GM19351 (cell line): ENCODE measurements at regions not wholly inside any gene's neighbourhood (a gene's known extent, or its start where the extent isn't known, plus 50 kb on each side); places are given as distances from the start of the nearest gene placed in this dataset.

ENCODE experiments used
- ATAC-seq: cut with Tn5 transposase; IDR thresholded peaks from one replicate; pipeline ENCODE4 v1.9.1; 2021; ENCODE audit warnings: mild to moderate bottlenecking, moderate library complexity; ENCODE audit not compliant: unreplicated experiment

DNA sequence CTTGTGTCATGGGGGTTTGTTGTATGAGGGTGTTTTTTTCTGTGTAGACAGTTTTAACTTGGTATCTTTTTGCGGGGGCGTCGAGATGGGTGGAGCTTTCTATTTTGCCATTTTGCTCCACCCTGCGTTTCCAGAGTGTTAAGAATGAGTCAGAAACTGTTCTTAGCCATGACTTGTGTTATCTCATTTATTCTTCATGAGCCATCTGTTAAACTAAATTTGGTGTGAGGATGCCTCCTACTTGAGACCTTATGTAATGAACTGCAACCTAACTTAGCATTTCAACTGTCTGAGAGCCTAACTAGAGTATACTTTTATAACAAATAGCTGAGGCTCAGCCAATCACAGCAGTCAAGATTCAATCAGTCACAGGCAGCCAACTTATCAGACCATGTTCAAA is 1873.5 kb downstream of the NCAM2 start:
- ATAC-seq, result no peak

DNA sequence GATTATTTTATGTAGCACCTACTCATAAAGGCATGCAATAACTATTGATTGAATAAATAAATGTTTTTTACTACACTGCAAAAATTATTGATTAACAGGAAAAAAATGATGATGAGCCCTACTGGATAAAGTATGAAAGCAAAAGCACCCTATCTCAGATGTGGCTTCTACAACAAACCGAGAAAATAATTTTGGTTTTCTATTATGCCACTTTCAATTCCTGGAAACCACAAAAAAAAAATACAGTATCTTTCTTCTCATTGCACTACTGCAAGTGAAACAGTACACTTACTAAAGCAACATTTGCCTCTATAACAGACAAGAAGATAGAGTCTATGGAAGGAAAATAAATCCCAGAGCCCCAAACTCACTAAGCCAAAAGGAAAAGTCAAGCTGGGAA is 1882.4 kb downstream of the NCAM2 start:
- no peak for ATAC-seq

DNA sequence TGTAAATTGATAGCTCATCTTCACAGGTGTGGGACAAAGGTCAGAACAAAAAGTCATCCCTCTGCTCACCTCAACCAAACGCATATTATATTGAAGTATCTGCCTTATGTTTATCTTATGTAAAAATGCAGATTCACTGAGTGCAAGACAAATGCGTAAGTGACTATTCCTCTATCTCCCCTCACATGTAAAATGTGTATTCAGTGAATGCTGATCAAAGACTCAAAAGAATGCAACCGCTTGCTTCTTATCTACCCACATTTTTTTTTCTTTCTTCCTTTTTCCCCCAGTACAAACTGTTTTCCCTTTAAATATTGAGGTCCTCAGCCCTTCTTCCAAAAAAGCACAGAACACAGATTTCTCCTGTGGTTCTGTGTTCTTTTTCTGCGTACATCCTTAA is 1882.9 kb downstream of the NCAM2 start:
- ATAC-seq, result no peak

DNA sequence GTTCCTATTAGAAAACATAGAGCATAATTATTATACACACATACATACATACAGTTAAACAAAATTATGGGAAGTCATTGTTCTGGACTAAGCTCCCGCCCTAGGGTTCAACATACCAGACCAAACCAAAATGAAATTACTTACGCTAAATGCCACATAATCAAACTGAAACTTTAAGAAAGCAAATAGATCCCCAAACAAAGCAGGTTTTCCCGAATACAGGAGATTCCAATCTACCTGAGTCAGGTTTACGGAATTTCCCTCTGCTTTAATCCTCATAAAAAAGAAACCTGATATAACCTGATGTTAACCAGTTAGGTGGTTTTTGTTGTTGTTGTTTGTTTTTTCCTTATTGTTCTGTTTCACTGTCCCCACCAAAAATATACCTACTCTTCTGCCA is 1886.9 kb downstream of the NCAM2 start:
- no peak for ATAC-seq

DNA sequence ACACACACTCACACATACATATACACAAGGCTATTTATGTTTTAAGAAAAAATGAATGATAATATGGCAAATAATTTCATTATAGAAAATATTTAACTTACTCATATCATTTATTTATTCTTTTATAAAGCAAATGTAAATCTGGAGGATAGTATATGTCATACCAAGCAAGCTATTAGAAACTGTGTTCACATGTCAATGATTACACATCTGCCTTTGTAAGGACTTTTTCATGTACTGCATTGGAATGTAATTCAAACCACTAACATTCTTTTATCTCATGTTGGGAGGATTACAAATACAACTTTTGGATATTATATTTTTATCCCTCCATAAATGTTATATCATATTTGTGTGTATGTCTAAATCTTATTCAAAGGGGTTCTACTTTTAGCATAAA is 1887.4 kb downstream of the NCAM2 start:
- ATAC-seq, result no peak

DNA sequence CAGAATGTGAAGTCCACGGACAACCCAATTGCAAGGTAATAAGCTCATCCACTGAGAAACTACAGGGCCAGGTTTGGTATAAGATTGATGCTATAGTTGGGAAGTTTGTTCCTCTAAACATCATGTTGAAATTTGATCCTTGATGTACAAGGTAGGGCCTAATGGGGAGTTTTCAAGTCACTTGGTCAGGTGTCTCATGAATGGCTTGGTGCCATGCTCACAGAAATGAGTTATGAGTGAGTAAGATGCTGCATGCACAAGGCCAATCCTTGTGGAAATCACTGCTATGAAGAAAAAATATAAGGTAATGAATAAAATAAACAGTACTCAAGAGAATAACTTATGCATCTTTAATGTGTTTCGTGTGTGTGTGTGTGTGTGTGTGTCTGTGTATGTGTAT is 1891.2 kb downstream of the NCAM2 start:
- ATAC-seq, result no peak

DNA sequence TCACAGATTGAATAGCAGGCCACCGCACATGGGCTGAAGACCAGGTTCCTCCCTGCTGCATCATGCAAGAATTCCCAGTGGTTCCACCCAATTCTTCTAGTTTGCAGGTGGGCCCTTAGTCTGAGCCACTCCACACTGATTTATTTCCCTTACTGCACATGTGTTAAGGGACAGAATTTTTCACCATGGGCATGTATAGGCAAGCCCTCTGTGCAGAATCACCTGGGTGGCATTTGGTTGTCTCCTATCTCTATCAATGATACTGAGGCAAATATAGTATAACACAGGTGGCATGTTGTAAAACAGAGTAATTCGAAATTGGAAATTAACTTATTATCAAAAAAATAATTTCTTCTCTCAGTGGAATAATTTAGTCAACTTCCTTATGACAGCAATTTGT is 1892.4 kb downstream of the NCAM2 start:
- ATAC-seq, result no peak

DNA sequence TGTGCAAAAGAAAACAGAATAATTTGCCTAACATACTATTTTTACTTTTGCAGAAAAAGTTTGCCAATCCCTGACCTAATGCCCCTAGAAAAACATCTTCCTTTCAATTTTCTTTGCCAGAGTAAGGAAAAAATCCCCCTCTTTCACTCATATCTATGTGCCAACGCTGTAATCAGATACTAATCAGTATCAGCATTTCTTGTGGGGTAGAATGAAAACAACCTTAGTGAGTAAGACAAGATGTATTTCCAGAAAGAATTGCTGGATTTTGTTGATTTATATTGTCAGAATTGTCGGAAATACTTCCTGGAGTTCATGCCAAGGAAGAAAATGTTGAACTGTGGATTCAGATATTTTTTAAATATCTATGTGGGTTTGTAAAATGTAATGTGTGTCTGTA is 1893.8 kb downstream of the NCAM2 start:
- ATAC-seq, result no peak

DNA sequence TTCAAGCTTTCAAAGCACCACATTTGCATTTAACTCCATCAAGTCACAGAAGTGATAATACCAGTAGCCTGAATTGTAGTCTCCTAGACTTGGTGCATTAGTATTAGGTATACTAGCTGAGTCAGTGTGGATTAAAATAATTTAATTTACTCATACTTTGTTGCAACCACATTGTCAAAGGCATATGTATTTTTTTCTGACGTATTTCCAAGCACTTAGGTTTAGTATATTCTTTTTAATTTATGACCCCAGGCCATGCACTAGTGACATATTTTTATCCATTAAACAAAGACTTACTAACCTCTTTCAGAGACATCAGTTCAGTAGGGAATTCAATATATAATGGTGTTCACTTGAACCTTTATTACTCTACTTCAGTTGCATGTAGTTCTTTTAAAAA is 1894.5 kb downstream of the NCAM2 start:
- no peak for ATAC-seq

DNA sequence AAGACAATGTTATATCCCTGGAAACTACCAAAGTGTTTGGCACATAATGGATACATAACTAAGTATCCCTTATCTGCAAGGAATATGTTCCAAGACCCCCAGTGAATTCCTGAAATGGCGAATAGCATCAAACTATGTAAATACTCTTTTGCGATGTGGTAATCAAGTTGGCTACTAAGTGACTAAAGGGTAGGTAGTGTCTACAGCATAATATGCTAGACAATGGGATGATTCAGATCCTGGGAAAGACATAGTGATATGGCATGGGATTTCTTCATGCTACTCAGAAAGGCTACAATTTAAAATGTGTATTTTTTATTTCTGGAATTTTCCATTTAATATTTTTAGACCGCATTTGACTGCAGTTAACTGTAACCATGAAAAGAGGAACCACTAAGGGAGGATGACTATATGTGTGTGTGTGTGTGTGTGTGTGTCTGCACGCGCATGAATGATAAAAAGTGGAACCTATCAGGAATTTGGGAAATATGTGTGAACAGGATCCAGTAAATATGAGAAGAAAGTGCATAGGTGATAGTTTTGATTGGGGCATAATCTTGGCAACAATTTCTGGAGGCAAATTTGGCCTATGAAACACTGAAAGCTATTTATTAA is 1899.9 kb downstream of the NCAM2 start:
- ATAC-seq, result no peak

DNA sequence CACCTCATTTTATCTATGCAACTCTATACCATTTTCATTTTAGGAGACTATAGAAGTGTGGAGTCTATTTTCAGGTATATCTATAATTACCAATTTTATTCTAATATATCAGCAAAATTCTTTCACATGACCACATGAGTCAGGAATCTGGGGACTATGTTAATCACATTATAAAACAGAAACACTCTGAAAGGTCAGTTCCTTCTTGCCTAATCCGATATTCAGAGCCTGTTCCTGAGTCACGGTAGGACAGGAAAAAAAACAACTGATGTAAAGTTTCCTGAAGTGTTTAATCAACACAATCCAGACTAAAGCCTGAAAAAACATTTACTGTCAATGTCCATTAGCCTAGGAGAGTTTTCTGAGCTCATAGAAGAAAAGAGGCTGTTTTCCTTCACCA is 1902.3 kb downstream of the NCAM2 start:
- no peak for ATAC-seq

DNA sequence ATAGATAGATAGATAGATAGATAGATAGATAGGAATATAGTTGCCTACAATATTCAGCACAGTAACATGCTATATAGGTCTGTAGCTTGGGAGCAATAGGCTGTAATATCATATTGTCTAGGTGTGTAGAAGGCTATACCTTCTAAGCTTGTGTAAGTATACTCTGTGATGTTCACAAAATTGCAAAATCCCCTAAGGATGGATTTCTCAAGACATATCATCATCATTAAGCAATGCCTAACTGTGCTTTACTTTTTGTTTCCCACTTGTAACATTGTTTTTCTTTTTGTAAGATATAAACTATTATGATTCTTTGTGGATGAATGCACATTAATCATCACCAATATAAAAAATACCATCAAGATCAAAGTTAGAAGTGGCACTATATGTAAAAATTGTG is 1905.6 kb downstream of the NCAM2 start:
- no peak for ATAC-seq

DNA sequence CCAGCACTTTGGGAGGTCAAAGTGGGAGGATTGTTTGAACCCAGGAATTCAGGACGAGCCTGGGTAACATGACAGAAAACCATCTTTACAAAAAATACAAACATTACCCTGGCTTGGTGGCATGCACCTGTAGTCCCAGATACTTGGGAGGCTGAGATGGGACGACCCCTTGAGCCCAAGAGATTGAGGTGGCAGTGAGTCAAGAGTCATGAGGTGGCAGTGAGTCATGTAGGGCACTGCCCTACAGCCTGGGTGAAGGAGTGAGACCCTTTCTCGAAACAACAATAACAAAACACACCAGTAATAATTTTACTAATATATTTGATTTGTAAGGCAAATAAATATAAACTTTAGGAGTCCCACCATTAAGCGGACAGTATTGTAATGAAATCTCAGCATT is 1906.2 kb downstream of the NCAM2 start:
- ATAC-seq, result no peak

DNA sequence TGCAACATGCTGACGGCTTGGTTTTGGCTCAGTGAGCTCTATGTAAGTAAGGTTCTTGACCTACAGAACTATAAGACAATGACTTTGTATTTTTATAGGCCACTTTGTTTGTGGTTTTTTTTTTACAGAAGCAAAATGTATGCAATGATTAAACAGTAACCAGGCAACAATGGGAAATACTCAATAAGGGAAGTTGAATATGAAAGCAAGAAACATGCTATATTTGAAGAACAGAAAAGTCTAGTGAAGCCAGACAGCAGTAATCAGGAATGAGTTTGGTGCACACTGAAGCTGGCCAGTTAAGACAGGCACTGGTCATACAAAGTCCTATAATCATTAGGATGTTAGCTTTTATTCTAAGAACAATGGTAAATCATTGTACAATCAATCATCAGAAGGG is 1926.8 kb downstream of the NCAM2 start:
- ATAC-seq, result no peak

DNA sequence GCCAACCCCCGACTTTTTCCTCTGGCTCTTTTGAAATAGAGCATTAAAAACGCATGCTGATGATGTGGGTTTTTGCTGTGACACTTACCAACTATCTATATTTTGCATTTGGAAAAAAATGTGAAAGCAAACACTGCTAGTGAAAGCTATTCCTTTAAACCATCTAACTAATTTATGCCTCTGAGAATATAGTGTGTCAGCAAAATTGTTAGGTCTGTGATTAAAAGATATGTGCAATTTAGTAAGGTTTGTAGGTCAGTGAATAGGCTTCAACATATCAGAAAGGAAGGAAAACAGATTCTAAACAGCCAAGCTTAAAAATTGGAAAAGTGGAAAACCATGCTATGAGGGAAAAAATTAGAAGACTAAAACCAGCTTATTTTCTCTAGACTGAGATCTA is 1929.3 kb downstream of the NCAM2 start:
- ATAC-seq, result no peak

DNA sequence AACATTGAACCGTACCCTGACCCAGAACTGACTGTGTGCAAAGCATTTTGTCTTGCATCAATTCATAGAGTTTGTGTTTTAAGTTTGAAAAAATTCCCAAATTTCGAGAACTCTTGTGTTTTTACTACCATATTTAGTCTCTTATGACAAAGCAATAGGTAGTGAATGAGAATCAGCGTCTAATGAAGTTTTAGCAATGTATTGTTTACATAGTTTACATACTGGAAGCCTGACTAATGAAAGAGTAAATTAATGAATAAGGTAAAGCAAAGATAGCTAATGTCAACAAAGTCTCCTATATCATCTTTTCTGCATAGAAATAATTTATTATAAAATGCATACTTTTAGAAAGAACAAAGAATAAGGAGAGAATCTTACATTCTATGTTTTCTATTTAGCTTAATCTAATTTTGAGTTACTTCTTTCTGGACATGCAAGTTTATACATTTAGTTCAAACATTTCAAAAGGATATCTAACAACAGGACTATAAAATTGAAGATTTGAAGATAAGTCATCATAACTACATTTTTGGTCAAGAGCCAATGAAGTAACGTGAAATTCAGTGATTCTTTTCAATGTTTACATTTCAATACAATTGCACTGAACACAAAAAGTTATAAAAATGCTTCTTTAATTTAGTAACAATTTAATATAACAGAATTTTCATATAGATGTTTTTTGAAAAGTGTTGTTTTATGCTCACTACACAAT is 1943.7 kb downstream of the NCAM2 start:
- ATAC-seq, result no peak

DNA sequence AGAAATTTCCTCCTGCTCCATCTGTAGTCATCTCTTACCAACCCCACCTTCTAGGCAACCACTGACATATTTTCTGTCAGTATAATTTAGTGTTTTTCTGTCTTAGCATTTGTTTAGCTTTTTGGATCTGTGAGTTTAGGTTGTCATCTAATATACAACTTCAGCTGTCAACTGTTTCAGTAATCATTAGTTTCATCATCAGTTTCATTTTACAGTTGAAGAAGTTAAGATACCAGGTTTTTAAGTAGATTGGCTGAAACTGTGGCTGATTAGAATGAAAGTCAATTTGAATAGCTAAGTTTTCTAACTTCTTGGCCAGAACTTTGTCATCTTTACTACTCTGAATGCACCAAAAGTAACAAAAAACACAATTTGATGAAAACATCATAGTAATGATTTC is 1957.3 kb downstream of the NCAM2 start:
- ATAC-seq, result no peak

DNA sequence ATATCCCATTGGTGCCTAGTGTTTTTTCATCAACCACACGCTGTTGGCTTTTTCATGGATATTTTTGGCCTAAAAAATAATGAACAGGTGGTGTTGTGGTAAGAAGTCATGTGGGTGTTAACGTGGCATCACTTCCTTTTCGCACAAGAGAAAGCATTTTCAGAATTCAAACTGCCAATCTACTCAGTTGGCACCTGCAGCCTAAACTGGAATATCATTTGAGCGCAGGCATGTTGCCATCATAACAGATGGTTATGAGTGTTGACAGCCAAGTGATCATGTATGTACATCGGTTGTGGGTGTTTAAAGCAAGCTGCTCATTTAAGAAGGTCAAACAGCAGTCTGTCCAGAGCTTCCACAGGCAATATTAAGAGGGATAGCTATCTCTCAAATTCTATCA is 1963.0 kb downstream of the NCAM2 start:
- no peak for ATAC-seq

DNA sequence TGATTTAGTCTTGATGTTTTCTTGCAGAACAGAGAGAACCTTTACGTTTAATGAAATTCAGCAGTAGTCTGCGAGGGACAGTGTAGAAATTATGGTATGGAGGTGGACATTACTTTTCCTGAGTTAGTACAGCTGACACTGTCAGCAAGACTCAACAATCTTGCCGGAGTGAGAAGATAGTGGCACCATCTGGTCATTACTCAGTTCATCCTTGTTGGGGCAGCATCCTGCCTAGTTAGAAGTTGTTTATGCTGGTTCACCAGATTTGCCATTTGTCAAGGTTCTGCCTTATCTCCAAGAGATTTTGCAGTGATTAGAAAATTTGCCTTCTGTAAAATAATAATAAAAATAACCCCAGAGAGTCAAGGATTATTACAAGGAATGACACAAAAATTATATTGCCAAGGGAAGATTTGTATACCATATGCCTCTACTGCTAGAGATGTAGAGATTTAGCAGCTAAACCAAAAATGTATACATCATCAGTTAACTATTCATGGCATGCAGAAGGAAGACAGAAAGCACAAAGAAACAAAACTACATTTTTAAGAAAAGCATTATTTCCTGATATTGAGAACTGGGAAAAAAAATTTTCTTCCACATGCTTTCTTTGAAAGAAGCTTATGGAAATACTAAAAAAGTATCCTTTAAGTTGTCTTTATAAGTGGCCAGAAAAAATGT is 1967.4 kb downstream of the NCAM2 start:
- ATAC-seq, result no peak

DNA sequence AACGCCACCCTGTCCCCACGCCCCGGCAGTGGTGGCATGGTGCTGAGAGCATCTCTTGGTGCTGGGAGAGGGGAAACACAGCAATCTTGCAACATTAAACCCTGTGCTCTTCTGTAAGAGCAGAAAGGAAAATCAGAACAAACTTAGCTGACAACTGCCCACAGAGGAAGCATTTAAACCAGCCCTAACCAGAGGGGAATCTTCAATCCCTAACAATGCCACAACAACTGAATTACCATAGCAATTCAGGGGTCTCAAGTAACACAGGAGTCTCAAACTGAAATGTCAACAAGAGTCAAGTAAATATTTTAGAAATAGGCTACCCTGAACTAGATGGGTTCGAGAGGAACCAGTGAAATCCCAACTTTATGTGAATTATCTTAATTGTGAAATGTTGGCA is 1983.6 kb downstream of the NCAM2 start:
- no peak for ATAC-seq

DNA sequence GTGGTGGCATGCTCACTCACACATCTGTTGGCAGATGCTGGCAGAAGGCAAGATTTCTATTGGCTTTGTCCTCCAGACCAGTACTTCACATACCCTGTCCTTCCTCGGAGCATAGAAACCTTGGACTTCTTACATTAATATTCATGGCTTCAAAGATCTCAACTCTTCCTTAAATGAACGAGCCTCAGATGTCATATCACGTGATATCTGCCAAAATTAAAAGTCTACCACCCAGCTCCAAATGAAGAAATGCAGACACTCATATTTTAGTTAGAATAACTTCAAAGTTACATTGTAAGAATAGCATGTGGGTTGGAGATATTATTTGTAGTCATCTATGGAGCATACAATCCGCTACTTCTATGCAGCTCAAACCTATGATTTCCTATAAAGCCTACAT is 1994.9 kb downstream of the NCAM2 start:
- no peak for ATAC-seq

DNA sequence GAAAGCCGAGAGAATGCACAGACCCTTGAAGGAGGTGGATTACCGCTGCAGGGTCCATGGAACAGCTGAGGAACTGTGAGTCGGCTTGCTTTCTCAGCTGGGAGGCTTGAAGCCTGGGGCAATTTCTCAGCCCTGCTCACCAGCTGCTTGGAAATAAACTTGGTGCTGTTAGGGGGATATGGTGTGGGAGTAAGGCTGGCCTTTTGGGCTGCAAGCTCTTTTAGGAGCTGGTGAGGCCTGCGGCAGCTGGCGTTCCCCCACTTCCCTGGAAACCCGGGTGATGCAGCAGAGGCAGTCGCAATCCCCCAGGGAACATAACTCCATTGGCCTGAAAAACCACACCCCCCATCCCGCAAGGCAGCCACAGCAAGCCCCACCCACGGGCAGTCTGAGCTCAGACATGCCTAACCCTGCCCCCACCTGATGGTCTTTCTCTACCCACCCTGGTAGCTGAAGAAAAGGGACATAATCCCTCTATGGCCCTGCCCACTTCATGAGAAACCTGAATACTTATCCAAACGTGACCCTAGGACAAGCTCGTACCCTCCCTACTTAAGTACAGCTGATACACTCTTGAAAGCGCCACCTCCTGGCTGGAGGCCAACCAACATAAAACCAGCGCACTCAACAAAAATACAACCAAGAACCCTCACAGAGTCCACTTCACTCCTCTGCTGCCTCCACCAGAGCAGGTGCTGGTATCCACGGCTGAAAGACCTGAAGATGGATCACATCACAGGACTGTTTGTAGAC is 1995.8 kb downstream of the NCAM2 start:
- ATAC-seq, result no peak
